NCI-H128 (cell line): ENCODE measurements at regions not wholly inside any gene's neighbourhood (a gene's known extent, or its start where the extent isn't known, plus 50 kb on each side); places are given as distances from the start of the nearest gene placed in this dataset.

Experiments
- DNase-seq: peaks from one replicate; lab custom pipeline; 2025; ENCODE audit not compliant: unreplicated experiment; lab: John Stamatoyannopoulos, UW

DNA sequence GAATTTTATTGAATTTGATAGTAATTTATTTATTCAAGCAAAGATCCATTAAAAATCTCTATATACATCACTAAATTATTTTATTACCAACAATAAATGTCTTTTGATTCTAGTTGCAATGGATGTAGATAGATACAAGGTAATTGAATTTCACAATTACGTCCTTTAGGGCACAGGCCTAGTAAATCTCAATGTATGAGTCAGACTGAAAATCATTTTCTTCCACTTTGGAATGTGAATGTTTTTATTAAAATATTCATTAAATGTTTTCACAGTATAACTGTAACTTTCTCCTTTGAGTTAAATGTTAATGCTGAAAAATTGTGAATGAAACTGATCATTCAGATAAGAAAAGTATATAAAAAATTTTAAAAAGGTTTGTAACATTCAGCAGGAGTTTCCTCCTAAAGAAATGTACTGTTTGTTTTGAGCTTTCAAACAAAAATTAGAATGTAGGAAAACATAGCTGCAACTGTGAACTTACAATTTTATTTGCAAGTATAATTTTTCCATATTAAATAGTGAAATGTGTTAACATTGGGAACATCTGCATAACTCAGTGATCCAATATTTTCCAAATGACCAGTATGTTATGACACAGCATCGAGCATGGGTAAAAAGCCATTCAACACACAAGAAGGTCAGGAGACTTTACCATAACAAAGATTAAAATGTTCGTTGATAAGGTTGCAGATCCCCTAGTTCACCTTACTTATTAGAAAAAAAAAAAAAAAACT, 663.7 kb downstream of the METTL4 start:
- DNase-seq, result no peak

DNA sequence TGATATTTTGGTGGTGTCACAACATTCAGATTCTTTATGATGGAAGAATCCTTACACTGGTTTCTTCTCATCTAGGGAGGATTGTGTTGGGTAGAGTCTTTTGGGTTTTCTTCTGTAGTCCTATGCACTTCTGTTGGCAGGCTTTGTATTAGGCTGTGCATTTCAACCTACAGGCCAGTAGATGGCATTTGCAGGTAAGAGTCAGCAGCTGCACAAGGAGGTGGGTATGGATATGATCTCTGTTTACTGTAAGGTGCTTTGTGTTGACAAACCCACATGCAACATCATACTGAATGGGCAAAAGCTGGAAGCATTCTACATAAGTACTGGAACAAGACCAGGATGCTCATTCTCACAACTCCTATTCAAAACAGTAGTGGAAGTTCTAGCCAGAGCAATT, 656.8 kb downstream of the METTL4 start:
- DNase-seq, result no peak

DNA sequence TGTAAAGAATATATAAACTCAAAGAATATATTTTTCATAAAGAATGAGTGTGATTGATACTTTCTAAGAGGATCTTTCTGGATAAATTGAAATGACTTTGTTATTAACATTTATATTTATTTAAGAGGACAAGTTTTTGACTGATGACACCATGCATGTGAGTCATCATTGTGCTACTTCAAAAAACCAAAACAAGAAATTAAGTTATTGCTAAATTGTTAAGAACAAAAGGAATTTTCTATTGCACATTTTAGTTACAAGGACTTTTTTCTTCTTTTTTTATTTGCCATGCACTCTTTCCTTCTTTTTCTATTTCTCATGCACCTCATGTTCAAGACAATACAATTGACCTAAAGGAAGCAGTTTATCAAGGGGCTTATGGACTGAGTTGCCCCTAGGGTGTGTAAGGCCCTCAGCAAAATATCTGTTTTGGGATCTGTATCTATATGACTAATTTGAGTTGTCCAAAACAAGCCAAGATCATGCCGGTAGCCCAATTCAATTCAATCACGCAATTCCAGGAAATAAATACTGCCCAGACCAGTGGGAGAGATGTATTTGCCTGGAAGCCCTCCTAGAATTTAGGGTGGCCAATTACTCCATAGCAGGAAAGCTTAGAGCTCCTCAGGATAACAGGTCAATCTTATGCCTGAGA, 654.3 kb downstream of the METTL4 start:
- DNase-seq, result no peak

DNA sequence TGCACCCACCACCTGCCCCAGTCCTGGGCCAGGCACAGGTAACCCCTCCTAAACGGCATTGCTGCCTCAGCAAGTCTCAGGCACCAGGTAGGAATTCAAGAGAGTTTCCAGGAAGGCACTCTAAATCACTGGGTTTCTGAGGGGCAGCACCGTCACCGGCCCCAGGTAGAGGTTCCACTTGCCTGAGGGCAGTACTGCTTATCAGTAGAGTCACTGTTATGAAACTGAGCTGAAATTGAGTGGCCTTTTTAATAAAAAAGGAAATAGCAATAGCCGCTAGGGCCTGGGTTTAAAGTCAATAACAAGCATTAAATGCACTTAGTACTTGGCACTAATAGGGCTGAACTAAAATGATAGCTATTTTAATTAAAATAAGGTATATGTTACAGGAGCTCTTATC, 653.7 kb downstream of the METTL4 start:
- no peak for DNase-seq

DNA sequence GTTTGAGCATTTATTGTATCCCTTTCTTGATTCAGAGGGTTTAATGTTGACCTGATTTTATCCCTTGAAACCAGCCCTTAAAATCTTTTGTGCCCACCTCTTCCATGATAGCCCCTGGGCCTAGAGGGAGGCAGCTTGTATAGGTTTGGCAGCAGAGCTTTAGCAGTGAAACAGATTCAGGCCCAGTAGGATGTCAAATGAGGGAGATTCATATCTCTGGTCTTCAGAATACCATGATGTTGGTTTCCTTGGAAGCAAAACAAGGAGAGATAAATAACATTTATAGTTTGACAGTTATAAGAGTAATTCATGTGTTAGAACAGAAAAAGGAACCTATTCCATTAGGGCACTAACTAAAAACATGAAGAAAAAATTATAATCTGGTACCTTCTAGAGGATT, 649.2 kb downstream of the METTL4 start:
- DNase-seq, result no peak

DNA sequence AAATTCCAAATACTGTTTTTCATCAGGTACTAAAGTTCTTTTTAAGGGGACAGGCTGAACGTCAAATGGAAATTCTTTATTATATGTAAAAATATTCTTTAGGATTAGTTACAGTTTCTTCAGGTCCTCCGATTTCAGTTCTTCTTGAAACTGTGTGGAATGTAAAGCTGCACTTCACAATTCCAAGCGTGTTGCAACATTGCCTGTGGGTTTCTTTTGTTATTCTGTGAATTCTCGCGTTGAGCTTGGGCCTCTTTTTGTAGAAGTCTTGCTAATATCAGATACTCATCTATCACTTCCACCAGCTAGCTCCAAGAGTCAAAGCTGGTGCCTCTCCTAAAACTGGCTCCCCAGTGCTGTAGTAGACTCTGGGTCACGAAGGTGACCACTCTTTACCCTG, 642.6 kb downstream of the METTL4 start:
- no peak for DNase-seq

DNA sequence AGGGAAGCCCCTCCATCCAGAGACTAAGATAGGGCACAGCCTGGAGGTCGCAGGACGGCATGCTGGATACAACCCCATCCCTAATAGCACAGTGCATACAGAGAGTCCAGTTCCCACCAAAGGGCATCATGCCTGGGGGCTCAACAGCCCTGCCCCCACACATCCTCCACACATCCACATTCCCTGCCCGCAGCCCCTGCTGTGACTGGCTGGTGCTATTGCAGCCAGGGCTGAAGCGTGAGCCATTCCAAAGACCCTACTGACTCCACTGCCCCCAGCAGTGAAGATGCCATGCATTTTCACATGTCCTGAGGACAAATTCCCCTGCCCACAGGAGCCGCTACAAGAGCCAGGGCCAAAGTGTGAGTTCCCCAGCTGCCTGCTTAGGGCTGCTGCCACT, 641.6 kb downstream of the METTL4 start:
- no peak for DNase-seq

DNA sequence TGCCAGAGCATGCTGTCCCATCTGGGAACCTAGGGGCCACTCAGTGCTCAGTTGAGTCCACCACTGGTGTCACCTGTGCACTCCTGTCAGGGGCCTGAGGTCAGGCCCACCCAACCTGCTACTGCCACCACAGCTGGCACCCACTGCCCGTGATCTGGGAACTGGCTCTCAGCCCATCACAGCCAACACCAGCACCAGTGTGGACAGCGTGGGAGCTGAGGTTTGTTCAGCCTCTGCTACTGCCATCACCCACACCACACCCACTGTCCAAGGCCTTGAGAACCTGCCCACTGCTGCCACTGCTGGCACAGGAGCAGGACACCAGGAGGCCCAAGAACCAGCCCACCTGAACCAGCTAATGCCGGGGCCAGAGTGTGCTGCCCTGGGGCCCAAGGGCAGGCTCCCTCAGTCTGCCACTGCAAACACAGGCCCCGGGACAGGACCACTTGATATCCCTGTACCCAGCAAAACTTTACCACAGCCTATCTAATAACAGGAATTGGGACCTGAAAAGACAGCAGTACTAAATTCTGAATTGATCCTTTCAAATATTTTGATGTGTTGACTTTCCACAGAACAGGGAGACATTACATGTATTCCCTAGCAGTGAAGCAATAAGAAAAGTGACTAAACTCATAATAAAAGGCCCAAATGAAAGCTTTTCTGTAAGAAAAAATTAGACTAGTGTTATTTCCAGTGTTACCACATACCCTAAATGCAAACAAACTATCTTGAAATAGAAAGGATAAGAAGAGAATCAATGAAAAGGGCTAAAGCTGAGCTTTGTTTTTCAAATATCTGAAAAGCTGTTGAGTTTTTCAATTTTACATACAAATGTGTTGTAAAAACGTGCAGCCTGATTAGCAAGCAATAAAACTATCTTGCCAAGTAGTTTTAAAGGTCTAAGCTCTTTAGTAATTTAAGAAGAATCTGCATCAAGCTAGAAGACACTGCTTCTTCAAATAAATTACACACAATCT, 640.7 kb downstream of the METTL4 start:
- no peak for DNase-seq

DNA sequence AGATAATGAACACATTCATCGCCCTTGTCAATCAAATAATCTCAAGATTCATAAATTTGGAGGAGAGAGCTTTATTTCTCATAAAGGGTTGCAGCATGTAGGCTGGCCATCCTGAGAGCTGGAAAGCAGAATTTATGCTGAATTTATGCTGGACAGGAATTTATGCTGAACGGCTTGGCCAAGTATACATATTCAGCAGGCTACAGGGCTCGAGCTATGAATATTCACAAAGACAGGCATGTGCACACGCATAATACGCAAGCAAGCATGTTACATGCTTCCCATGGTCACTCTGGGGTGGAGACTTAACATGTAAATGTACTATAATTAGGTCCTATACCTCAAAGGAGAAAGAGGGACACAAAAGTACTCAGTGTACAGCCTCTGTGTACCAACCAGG, 618.8 kb downstream of the METTL4 start:
- no peak for DNase-seq

DNA sequence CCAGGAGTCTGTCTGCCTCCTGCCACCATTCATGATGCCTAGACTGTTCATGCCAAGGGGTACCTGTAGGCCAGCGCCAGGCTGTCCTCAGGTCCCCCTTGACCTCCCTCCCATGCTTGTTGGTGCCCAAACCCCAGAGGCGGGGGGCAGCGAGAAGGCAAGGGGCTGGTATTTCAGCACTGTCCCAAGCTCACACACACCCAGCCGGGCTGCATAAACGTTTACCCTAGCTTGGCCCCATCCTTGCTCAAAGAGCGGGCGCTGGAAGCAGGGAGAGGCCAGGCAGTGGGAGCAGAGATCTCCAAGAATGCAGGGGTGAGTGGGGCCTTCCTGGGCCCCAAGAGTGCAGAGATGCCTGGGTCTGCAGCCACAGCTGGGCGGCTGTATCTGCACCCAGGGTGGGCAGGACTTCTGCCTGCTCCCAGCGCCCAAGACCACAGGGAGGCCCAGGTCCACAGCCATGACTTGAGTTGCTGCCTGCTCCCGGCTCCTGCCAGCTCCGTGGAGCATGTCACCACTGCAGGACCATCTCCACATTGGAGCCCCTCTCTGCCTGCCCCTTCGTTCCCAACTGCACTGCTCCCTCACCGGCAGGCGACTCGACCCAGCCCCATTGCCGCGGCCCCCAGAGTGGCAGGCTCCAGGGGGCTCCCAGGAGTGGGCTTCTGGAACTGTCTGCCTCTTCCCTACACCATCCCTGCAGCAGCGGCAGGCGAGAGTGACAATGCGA, 616.6 kb downstream of the METTL4 start:
- no peak for DNase-seq

DNA sequence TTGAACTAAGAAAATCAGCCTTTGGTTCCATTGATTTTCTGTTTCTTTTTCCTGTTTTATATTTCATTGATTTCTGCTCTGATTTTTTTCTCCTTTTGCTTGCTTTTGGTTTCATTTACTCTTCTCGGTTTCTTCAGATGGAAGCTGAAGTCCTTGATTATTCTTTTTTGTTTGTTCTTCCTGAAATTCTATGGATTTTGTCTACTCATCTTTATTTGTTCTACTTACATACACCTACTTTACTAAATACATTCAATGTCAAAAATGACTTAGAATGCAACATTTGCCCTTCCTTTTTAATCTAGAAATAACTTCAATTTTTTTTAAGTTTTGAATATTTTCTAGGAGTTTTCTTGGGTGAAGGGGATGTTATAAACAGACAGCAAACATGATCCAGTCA, 612.5 kb downstream of the METTL4 start:
- DNase-seq, result no peak

DNA sequence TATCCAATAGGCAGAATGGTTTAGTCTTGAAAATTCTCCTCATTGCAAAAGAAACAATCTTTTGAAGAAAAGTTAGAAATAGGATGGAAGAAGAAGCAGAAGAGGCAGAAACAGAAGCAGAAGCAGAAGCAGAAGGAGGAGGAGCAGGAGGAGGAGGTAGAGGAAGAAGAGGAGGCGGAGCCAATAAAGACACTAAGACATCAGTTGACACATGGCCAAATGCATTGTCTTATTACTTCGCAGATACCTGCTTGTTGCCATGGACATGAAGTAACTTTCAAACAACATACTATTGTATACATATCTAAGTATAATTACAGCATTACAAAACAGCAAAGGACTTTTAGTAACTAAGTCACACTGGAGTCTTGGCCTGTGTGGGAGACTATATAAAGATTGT, 606.3 kb downstream of the METTL4 start:
- DNase-seq, result no peak

DNA sequence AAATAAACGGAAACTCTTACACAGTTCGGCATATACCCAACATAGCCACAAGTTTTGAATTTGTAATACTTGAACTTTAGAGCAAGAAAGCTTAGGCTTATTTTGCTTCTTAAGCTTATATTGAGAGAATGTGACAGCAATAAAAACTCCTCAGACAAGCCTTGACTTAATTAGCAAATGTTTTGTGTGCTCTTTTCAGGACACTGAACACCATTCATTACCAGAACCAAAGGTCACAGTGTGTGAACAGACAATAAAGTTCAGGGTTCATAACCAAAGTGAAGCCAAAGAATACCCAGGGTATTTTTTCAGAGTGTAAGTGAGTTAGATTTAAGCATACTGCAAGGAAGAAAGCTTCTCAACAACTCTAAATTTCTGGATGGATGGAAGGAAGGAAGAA, 605.8 kb downstream of the METTL4 start:
- DNase-seq, result no peak

DNA sequence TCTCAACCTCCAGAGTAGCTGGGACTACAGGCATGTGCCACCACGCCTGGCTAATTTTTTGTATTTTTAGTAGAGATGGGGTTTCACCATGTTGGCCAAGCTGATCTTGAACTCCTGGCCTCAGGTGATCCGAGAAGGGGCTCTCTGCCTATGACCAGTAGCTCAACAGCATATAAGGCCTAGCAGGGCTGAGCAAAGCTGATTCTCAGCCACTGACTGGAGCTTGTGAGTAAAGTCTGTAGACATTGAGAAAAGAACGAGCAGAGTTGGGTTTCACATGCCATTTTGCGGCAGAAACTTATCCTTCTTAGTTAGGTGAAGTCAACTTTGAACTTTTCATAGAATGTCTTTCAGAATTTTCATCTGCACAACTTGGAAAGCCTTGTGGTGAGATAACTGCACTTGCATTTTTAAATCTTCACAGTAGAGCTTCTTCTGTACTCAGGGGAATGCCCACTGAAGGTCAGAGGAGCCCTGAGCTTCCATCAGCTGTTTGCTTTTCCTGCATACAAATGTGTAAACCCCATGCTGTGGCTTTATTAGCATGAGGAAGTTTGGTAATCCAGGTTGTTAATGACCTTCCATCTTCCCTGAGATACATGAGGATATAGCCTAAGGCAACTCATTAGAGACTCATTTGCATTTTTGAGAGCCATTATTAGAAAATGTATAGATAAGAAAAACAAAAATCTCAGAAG, 602.4 kb downstream of the METTL4 start:
- no peak for DNase-seq

DNA sequence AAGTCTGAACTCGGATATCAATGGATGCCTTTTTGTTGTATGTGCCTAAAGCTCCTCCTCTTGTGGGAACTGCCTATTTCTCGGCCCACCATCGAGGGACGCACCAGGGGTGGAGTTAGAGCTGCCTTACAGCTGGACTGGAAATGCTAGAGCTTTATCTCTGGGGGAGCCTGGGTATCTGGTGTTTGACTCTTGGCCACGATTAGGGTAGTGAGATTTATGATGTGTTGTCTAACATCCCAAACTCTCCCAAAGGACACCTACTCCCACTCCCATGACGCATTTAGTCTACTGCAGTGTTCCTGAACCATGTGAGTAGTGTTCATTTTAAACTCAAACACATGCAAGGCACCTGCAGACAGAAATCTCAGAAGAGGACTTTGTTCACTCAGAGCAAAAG, 594.8 kb downstream of the METTL4 start:
- no peak for DNase-seq

DNA sequence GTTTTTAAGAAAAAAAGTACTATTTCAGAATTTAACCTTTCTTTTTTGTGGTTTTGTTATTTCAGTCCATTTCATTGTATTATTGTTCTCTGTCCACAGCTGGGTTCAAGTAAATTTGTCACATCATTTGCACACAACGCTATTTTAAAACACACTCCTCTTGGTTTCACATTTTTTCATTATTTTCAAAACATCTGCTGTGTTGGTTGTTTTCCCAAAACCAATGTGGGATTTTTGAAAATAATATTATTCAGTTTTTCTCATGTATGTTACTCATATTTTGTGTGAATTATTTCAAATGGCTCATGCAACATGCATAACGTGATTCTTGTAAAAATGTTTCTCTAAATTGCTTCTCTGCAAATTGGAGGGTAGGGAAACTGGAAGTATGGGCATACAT, 589.2 kb downstream of the METTL4 start:
- DNase-seq, result no peak

DNA sequence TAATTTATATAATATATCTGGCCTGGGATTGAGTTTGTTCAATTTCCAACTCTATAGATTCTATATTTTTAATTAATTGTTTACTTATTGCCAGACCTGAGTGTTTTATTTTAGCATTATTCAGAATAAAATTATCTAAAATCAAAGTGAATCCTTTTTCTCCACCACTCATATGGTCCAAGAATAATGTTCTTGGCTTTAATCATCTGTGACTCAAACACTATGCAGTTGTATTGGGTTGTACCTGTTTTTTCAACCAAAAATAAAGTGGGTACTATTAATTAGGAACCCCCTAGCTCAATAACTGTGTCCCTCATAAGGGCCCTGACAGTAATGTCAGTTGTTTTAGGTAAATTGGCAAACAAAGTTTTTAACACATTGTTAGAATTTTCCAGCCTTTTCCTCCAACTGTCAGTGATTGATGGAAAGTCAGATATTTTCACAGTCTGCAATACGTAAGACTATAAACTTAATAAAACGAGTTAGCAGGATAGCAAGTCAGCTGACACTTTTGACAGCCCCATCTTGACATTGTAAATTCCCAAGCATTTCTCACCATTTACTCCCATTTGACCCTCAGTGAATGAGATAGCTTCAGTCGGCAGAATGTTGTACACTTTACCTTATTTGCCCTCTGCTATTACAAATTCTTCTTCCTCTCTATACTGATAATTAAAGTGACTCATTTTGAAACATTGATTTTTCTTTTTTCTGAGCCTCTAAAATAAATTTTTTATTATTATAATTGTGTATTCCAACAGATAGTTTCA, 587.4 kb downstream of the METTL4 start:
- DNase-seq, result no peak

DNA sequence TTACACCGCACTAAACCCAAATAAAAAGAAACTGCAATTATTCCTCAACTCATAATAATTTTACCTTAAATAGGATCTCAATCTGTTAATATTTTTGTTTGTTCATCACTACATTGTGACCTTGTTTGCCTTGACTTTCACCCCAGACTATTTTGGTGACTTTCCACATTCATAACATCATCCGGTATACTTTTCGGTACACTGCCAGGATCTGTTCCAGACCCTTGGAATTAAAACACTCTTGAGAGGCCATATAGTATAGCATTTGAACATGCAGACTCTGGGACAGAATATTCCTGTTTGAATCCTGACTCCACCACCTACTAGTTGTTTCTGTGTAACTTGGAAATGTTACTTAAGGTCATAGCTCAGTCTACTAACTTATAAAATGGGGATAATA, 577.4 kb downstream of the METTL4 start:
- no peak for DNase-seq

DNA sequence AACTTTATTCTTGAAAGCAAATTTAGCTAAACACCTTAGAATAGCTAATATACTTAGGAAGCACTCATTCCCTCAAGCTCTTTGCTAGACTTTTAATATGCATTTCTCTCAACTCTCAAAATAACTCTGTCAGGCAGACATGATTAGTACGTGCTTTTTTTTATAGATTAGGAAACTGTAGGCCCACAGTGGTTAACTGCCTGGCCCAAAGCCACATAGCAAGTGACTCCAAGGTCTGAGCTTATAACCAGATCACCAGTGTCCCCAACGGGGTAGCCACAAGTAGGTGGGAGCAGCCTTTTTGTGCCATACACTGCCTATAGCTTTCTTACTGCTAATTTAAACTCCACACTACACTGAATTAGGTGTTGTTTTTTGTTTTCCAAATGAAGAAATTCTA, 576.8 kb downstream of the METTL4 start:
- no peak for DNase-seq
